ENCODE measurements at regions not wholly inside any gene's neighbourhood (a gene's known extent, or its start where the extent isn't known, plus 50 kb on each side); places are given as distances from the start of the nearest gene placed in this dataset.

GRCh38 chr2:104746299-104746698, 107.6 kb upstream of the POU3F3 start:
- TF ChIP-seq CTCF (conservative IDR thresholded peaks at IDR 0.05; ENCODE audit: low read depth in 2 of 2) = 0 out of 4 replicates have a peak, but pooled peaks of 1 of the 2 experiments have one; percentile 6
- no peak for TF ChIP-seq STAT1 (IDR thresholded peaks at IDR 0.05; ENCODE audit: unreplicated experiment)
- no peak for TF ChIP-seq POLR2AphosphoS5 (IDR thresholded peaks at IDR 0.05; ENCODE audit: low read depth)
- TF ChIP-seq EZH2 (IDR thresholded peaks at IDR 0.05; ENCODE audit: low read depth, unreplicated experiment) = no peak
- TF ChIP-seq JUNB (IDR thresholded peaks at IDR 0.05; ENCODE audit: unreplicated experiment) = no peak
- no peak for TF ChIP-seq ETS1 (IDR thresholded peaks at IDR 0.05)
- TF ChIP-seq REST (IDR thresholded peaks at IDR 0.05; ENCODE audit: unreplicated experiment) = no peak
- TF ChIP-seq EZH2phosphoT487 (IDR thresholded peaks at IDR 0.05; ENCODE audit: unreplicated experiment) = no peak
- no peak for TF ChIP-seq CREB1 (CRISPR knock-in tag; IDR thresholded peaks at IDR 0.05; ENCODE audit: low read depth)
- TF ChIP-seq ZNF114 (CRISPR knock-in tag; IDR thresholded peaks at IDR 0.05) = no peak
- TF ChIP-seq ZNF331 (CRISPR knock-in tag; IDR thresholded peaks at IDR 0.05; ENCODE audit: low read depth) = no peak
- no peak for TF ChIP-seq ZNF462 (CRISPR knock-in tag; IDR thresholded peaks at IDR 0.05)
